PC-3 (cell line): ENCODE measurements at regions not wholly inside any gene's neighbourhood (a gene's known extent, or its start where the extent isn't known, plus 50 kb on each side); places are given as distances from the start of the nearest gene placed in this dataset.

Source experiments
- ATAC-seq: fragments of 200-7000 bp; cut with Tn5 transposase; 2 replicates; pipeline ENCODE4 v1.9.1; 2020; ENCODE audit warnings: mild to moderate bottlenecking, moderate library complexity
- BruUV-seq: library from RNA; stranded (reverse); fragments of 400-500 nt; replicated peaks from 2 replicates; lab custom pipeline; 2021; lab: Mats Ljungman, UMichigan
- CTCF ChIA-PET: fragments of 300-600 bp; sonication (Branson Sonifier 250); formaldehyde crosslinking; loops from one replicate; lab custom pipeline; 2022; ENCODE audit warnings: antibody characterized with exemption; lab: Charles Lee
- POLR2A ChIA-PET: fragments of 300-600 bp; sonication (Branson Sonifier 250); formaldehyde crosslinking; loops from one replicate; lab custom pipeline; 2022; ENCODE audit warnings: antibody characterized with exemption; ENCODE audit not compliant: unreplicated experiment; lab: Charles Lee
- DNase-seq: peaks from one replicate; pipeline ENCODE4 v3.0.0-alpha.2; 2015
- H2AFZ ChIP-seq: fragments of 300-600 bp; sonication (generic); 2 replicates; pipeline ENCODE4 v1.6.0; 2016; ENCODE audit warnings: antibody characterized with exemption, low read length
- H3F3A ChIP-seq: fragments of 300-600 bp; sonication (generic); one replicate; pipeline ENCODE4 v1.6.0; 2017; ENCODE audit warnings: antibody characterized with exemption, low read length, control low read depth, mild to moderate bottlenecking; ENCODE audit not compliant: unreplicated experiment
- H3K27ac ChIP-seq: fragments of 300-600 bp; sonication (generic); 2 replicates; pipeline ENCODE4 v1.5.1; 2016; ENCODE audit warnings: mild to moderate bottlenecking, low read length
- H3K27me3 ChIP-seq: fragments of 300-600 bp; sonication (generic); 2 replicates; pipeline ENCODE4 v1.6.1; 2016; ENCODE audit warnings: low read length, mixed read lengths
- H3K36me3 ChIP-seq: fragments of 300-600 bp; sonication (generic); 2 replicates; pipeline ENCODE4 v1.6.1; 2016; ENCODE audit warnings: low read depth, mixed run types, low read length, mixed read lengths
- H3K4me1 ChIP-seq: fragments of 300-600 bp; sonication (generic); 2 replicates; pipeline ENCODE4 v1.5.1; 2016; ENCODE audit warnings: low read length; ENCODE audit not compliant: insufficient read depth
- H3K4me2 ChIP-seq: fragments of 300-600 bp; sonication (generic); 2 replicates; pipeline ENCODE4 v1.6.0; 2016; ENCODE audit warnings: low read length
- H3K4me3 ChIP-seq: fragments of 300-600 bp; sonication (generic); 2 replicates; pipeline ENCODE4 v1.5.1; 2016; ENCODE audit warnings: mild to moderate bottlenecking, low read length, mixed read lengths
- H3K79me2 ChIP-seq: fragments of 300-600 bp; sonication (generic); 2 replicates; pipeline ENCODE4 v1.6.1; 2017; ENCODE audit warnings: low read length, mixed read lengths
- H3K9ac ChIP-seq: fragments of 300-600 bp; sonication (generic); 2 replicates; pipeline ENCODE4 v1.6.0; 2016; ENCODE audit warnings: mild to moderate bottlenecking, low read length
- H3K9me2 ChIP-seq: fragments of 300-600 bp; sonication (generic); replicated peaks from 2 replicates; pipeline ENCODE4 v1.6.1; 2016; ENCODE audit warnings: mixed run types, low read length, mixed read lengths
- H3K9me3 ChIP-seq: fragments of 300-600 bp; sonication (generic); 2 replicates; pipeline ENCODE4 v1.6.1; 2016; ENCODE audit warnings: low read length, mixed read lengths
- H4K20me1 ChIP-seq: fragments of 300-600 bp; sonication (generic); 2 replicates; pipeline ENCODE4 v1.6.1; 2016; ENCODE audit warnings: low read length, mixed read lengths
- CTCF ChIP-seq: fragments of 300-600 bp; sonication (generic); conservative IDR thresholded peaks from 2 replicates; pipeline ENCODE4 v1.5.1; 2017; ENCODE audit warnings: antibody characterized with exemption, low read depth, mild to moderate bottlenecking, low read length
- EZH2 ChIP-seq: fragments of 300-600 bp; sonication (generic); IDR thresholded peaks from one replicate; pipeline ENCODE4 v1.6.1; 2017; ENCODE audit warnings: antibody characterized with exemption, mild to moderate bottlenecking, low read length; ENCODE audit not compliant: unreplicated experiment
- EZH2phosphoT487 ChIP-seq: fragments of 300-600 bp; sonication (generic); IDR thresholded peaks from 2 replicates; pipeline ENCODE4 v1.6.1; 2018; ENCODE audit warnings: mild to moderate bottlenecking, antibody characterized with exemption, low read length, borderline replicate concordance
- intact Hi-C: fragments of 100-400 bp; cut with micrococcal nuclease; formaldehyde crosslinking; loops from 2 replicates; pipeline ENCODE4 v1.9.0; 2023

- CTCF ChIA-PET: no interaction called here
These were observed 400.9 kb upstream of the SMIM21 start for GRCh38 chr18:75828379-75828778.

GRCh38 chr18:75827751-75828287 is 400.3 kb upstream of the SMIM21 start:
- POLR2A ChIA-PET: no interaction called here
- CTCF ChIA-PET: no interaction called here

More at GRCh38 chr18:75828379-75828778, 400.9 kb upstream of the SMIM21 start:
- Histone ChIP-seq H3K4me2 (no peak overlapping the region), H2AFZ (no peak overlapping the region), H3K9me2 (no peaks in the 10 kb centered on the region), H3K4me1 (no peaks in the 10 kb centered on the region), H3K4me3 (no peak overlapping the region), H3K9ac (no peak overlapping the region), H3F3A (no peaks in the 10 kb centered on the region), H3K79me2 (no peaks in the 10 kb centered on the region), H4K20me1 (no peaks in the 10 kb centered on the region), H3K27ac (no peak overlapping the region), H3K36me3 (no peaks in the 10 kb centered on the region), H3K27me3 (peaks cover 16% of the 10 kb centered on the region), H3K9me3 (no peaks in the 10 kb centered on the region)
- no TSS peak for BruUV-seq
- ATAC-seq: no peak
- POLR2A ChIA-PET: no interaction called here
- intact Hi-C loops: no loop called here
- DNase-seq: no peak
- no peak for TF ChIP-seq CTCF

GRCh38 chr18:75824661-75825060 is 397.2 kb upstream of the SMIM21 start:
- DNase-seq: no peak
- no peaks in the 10 kb centered on the region for H4K20me1 ChIP-seq
- no peaks in the 10 kb centered on the region for H3K9me2 ChIP-seq
- H3K27ac ChIP-seq: no peak overlapping the region
- H3K4me3 ChIP-seq: no peak overlapping the region
- H3K9me3 ChIP-seq: no peaks in the 10 kb centered on the region
- ChIA-PET POLR2A (no interaction called here), CTCF (no interaction called here)
- H2AFZ ChIP-seq: no peak overlapping the region
- no TSS peak for BruUV-seq
- no peaks in the 10 kb centered on the region for H3K4me1 ChIP-seq
- peaks cover 10% of the 10 kb centered on the region for H3K27me3 ChIP-seq
- TF ChIP-seq CTCF: no peak
- TF ChIP-seq EZH2: no peak
- TF ChIP-seq EZH2phosphoT487: no peak
- H3K79me2 ChIP-seq: no peaks in the 10 kb centered on the region
- no peak overlapping the region for H3K4me2 ChIP-seq
- H3F3A ChIP-seq: no peaks in the 10 kb centered on the region
- intact Hi-C loops: no loop called here
- no peak for ATAC-seq
- no peak overlapping the region for H3K9ac ChIP-seq
- H3K36me3 ChIP-seq: no peaks in the 10 kb centered on the region

More at GRCh38 chr18:75827751-75828287, 400.3 kb upstream of the SMIM21 start:
- BruUV-seq: no TSS peak
- Histone ChIP-seq H3K9me3 (no peaks in the 10 kb centered on the region), H3K36me3 (no peaks in the 10 kb centered on the region), H3K9ac (no peak overlapping the region), H3F3A (no peaks in the 10 kb centered on the region), H3K9me2 (no peaks in the 10 kb centered on the region), H3K4me3 (no peak overlapping the region), H3K4me2 (no peak overlapping the region), H3K4me1 (no peaks in the 10 kb centered on the region), H4K20me1 (no peaks in the 10 kb centered on the region), H3K27me3 (peaks cover 16% of the 10 kb centered on the region), H3K79me2 (no peaks in the 10 kb centered on the region), H2AFZ (no peak overlapping the region), H3K27ac (no peak overlapping the region)
- ATAC-seq (no peak), DNase-seq (no peak)
- intact Hi-C loops: no loop called here
- TF ChIP-seq EZH2: no peak
- TF ChIP-seq EZH2phosphoT487: no peak
- no peak for TF ChIP-seq CTCF
